ENCODE measurements at regions not wholly inside any gene's neighbourhood (a gene's known extent, or its start where the extent isn't known, plus 50 kb on each side); places are given as distances from the start of the nearest gene placed in this dataset.

DNA sequence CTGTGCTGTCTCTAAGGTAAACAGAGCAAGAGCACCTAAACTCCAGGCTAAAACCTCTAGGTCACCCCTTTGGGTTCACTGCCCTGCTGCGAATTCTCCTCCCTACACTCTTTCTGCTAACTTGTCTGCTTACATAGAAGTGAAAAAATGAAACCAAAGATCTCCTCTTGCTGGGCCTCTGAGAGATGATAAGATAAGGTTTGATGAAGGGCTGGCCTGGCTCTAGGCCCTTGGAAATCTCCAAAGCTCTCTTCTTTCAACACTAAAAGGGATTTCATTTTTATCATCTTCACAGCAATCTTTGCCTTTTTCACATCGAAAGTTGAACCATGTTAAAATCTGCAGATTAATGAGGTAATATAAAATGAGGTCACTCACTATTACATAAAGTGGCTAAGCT lies 450.8 kb upstream of the TLE4 start:
- 65 to 83% methylated on average over 2 of the region's 2 CpGs for WGBS, 2 donors
- Histone ChIP-seq H3K27ac (no peak overlapping the region), H3K4me1 (no peaks in the 10 kb centered on the region), H3K4me3 (no peak overlapping the region), H3K9me3 (no peaks in the 10 kb centered on the region), H3K36me3 (ENCODE audit: low read depth, missing control alignments) (no peaks in the 10 kb centered on the region), H3K27me3 (no peaks in the 10 kb centered on the region)
- TF ChIP-seq POLR2A (IDR thresholded peaks at IDR 0.05) (no peak), CTCF (IDR thresholded peaks at IDR 0.05) (no peak)
- DNase-seq: no peak
- intact Hi-C loops (cut with DNase I; ENCODE audit: low total_unique reads): no loop called here

DNA sequence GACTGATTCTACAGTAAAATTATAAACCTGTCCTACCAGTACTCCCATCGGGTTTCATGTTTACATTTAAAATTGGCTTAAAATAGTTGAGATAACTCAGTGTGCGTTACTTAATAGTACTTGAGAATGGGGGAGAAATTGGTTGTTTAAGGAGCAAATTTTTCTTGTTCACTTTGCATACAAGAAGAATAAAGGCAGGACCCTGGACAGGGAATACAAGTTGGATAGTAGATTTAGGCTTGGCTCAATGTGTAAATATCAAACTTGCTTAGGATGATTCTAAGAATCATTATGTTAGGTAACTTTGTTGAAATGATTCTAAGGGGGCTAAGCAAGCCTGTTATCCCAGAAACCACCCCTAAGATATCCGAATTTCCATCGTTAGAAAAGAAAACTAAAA lies 448.4 kb upstream of the TLE4 start:
- intact Hi-C loops (cut with DNase I; ENCODE audit: low total_unique reads): no loop called here
- WGBS, 2 donors: 85 to 93% methylated on average over 4 of the region's 4 CpGs
- no peak overlapping the region for H3K27ac ChIP-seq
- no peak overlapping the region for H3K4me3 ChIP-seq
- H3K36me3 ChIP-seq (ENCODE audit: low read depth, missing control alignments): no peaks in the 10 kb centered on the region
- no peaks in the 10 kb centered on the region for H3K9me3 ChIP-seq
- TF ChIP-seq POLR2A (IDR thresholded peaks at IDR 0.05) (no peak), CTCF (IDR thresholded peaks at IDR 0.05) (no peak)
- DNase-seq: no peak
- no peaks in the 10 kb centered on the region for H3K4me1 ChIP-seq
- H3K27me3 ChIP-seq: no peaks in the 10 kb centered on the region

DNA sequence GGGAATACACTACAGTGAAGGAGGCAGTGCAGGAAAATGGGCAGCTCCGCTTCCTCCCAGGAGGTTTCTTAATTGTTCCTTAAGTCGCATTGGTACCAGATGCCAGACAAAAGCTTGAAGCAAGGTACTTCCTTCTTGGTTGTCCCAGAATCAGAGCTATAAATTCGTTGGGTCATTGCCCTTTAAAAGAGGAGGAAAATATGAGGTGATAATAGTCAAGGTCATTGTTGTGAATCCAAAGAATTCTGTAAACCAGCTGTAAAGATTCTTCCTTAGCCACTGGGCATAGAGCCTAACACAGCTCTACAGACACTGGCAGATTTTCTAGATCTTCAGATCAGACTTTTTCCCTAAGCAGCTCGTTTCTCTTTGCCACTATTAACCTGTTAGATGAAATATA lies 444.1 kb upstream of the TLE4 start:
- Histone ChIP-seq H3K9me3 (no peaks in the 10 kb centered on the region), H3K27ac (no peak overlapping the region), H3K4me1 (no peaks in the 10 kb centered on the region), H3K36me3 (ENCODE audit: low read depth, missing control alignments) (no peaks in the 10 kb centered on the region), H3K4me3 (no peak overlapping the region), H3K27me3 (no peaks in the 10 kb centered on the region)
- TF ChIP-seq CTCF (IDR thresholded peaks at IDR 0.05) (no peak), POLR2A (IDR thresholded peaks at IDR 0.05) (no peak)
- no peak for DNase-seq
- 37 to 49% methylated on average over 4 of the region's 4 CpGs for WGBS, 2 donors
- intact Hi-C loops (cut with DNase I; ENCODE audit: low total_unique reads): no loop called here

GRCh38 chr9:79129865-79130480 lies 441.8 kb upstream of the TLE4 start:
- Histone ChIP-seq H3K4me1 (no peaks in the 10 kb centered on the region), H3K27ac (no peak overlapping the region), H3K4me3 (no peak overlapping the region), H3K27me3 (no peaks in the 10 kb centered on the region), H3K36me3 (ENCODE audit: low read depth, missing control alignments) (no peaks in the 10 kb centered on the region), H3K9me3 (no peaks in the 10 kb centered on the region)
- WGBS, 2 donors: 39 to 40% methylated on average over 8 of the region's 8 CpGs
- TF ChIP-seq CTCF (IDR thresholded peaks at IDR 0.05) (peak; percentile 46 to 75 (median 74)), POLR2A (IDR thresholded peaks at IDR 0.05) (no peak)
- intact Hi-C loops (cut with DNase I; ENCODE audit: low total_unique reads): no loop called here
- peak; percentile 73 for DNase-seq

- no peak for DNase-seq
- intact Hi-C loops (cut with DNase I; ENCODE audit: low total_unique reads): no loop called here
- H3K27me3 ChIP-seq: no peaks in the 10 kb centered on the region
- no peak overlapping the region for H3K4me3 ChIP-seq
- no peak for TF ChIP-seq CTCF (IDR thresholded peaks at IDR 0.05)
- no peak for TF ChIP-seq POLR2A (IDR thresholded peaks at IDR 0.05)
- no peaks in the 10 kb centered on the region for H3K9me3 ChIP-seq
- no peak overlapping the region for H3K27ac ChIP-seq
- 81 to 83% methylated on average over 2 of the region's 2 CpGs for WGBS, 2 donors
- H3K4me1 ChIP-seq: no peaks in the 10 kb centered on the region
- no peaks in the 10 kb centered on the region for H3K36me3 ChIP-seq (ENCODE audit: low read depth, missing control alignments)
Measured at GRCh38 chr9:79131246-79131774, 440.5 kb upstream of the TLE4 start.

Measured in testis (tissue), 2 donors.